HG02938 (cell line): ENCODE measurements at regions not wholly inside any gene's neighbourhood (a gene's known extent, or its start where the extent isn't known, plus 50 kb on each side); places are given as distances from the start of the nearest gene placed in this dataset.

Source experiments
- ATAC-seq: cut with Tn5 transposase; IDR thresholded peaks from one replicate; pipeline ENCODE4 v1.9.1; 2021; ENCODE audit warnings: mild to moderate bottlenecking, moderate library complexity; ENCODE audit not compliant: unreplicated experiment

GRCh38 chr4:100970414-100970813 lies 376.9 kb downstream of the PPP3CA start:
- ATAC-seq = no peak

GRCh38 chr4:100969925-100970324 lies 377.4 kb downstream of the PPP3CA start:
- no peak for ATAC-seq

DNA sequence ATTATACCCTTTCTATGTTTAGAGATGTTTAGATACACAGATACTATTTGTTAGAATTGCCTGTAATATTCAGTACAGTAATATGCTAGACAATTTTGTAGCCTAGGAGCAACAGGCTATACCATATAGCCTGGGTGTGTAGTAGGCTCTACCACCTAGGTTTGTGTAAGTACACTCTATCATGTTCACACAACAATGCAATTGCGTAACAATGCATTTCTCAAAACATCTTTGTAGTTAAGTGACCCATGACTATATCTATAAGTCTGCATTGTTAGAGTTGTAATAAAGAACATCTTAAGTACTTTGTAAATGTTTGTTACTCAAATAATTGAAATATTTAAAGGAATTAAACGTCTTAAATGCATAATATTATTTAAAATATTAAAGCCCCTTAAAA lies 379.3 kb downstream of the PPP3CA start:
- no peak for ATAC-seq

DNA sequence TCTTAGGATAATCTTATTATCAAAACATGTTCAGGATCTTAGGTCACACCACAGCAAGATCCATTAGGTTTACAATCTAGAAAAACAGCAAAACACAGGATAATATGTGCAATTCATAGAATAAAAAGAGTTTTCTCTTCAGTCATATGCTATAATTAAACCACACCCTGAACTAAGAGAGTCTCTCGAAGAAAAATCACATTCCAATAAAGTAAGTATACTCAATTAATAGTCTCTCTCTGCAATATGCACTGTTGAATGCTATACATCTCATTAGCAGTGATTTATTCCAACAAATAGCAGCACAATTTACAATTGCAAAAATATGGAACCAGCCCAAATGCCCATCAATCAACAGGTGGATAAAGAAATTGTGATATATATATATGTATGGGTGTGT lies 383.7 kb downstream of the PPP3CA start:
- ATAC-seq = no peak

DNA sequence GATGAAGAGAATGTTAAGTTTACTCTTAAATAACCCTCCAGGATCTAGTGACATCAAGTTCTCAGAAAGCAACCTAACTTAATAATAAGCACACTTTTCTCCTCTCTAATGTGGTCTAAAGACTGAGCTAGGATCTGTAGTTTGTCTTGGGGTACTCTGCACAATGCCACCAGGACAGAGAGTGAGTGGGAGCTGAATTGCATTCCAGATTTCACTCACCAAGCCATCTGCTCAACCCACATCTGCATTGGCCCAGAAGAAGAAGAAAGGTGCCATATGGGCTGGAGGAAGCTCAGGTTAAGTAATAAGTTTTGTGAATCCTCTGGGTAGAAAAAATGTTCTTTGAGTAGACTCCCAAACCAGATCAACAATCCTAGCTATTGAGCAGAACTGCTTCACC lies 384.6 kb downstream of the PPP3CA start:
- no peak for ATAC-seq

DNA sequence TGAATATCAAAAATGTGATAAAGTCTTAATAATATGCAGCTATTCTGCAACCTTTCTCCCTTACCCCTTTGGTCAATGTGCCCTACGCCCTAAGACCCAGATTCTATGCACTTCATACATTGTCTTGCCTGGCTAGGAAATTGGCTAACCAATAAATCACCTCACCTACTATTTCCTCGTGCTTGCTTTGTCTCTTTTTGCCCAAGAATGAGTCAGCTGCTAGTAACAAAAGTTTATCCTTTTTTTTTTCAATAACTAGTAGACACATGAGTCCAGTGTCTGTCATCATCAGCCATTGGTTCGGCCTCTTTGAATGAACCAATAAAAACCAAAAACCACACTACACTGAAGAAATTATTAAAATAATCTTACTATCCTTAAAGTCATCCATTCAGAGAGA lies 387.1 kb downstream of the PPP3CA start:
- no peak for ATAC-seq

GRCh38 chr4:100954046-100954445 lies 393.3 kb downstream of the PPP3CA start:
- ATAC-seq = no peak

DNA sequence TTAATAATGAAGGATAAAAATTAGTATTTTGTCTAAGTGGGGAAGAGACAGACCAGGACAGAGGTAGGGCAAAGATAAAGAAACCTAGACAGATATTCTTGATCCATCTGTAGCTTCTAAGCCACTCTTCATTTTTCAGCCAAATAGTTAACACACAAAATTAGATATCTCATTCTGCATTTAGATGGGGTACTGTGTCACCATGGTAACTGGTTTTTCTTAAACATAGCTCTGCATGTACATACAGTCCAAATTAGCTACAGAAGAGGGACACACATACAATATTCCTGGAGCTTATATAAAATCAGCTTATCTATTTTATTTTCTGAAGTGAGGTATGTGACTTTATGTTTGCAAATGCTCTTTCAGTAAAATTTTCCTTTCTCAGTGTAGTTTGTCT lies 393.7 kb downstream of the PPP3CA start:
- no peak for ATAC-seq

DNA sequence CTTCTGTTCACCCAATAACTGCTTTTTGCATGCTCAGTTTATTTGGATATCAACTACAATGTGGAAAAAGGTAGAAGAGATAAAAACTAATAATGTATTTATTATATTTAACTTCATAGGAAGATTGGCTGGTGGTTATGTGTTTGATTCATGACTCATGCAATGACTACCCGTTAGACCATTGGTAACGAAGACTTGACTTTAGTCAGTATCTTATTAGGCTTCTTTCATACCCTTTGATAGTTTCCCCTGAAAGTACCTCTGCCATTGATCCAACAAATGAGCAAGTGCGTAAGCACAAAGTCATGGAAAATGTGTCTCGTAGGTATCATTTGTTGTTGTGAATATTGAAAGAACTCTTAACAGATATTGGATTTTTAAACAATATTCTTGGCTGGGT lies 394.7 kb downstream of the PPP3CA start:
- ATAC-seq = no peak

DNA sequence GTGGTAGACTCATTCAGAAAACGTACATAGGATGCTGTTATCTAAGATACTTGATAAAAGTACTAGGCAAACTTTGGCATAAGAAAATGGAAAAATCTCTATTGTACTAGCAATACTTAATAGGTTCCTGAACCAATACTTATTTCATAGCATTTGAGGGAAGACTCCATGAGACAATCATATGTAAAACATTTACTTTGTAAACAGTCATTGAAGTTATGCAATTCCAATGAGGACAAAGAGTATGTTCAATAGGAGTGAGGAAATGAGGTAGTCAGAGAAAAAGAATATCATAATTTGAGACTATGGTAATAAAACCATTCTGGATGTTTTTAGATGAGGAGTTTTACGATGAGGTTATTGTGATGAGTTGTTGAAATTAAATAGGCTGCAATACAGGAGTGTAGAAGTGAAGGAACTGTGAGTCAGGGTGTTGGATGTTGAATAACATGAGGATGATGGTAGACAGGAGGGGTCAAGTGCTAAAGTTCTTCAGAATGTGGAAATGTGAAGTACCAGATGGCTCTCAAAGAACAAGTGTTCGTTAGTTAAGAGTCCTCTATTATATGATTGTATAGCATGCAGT lies 397.9 kb downstream of the PPP3CA start:
- no peak for ATAC-seq

- ATAC-seq = no peak
Observed at GRCh38 chr4:100948911-100949310, 398.4 kb downstream of the PPP3CA start.

DNA sequence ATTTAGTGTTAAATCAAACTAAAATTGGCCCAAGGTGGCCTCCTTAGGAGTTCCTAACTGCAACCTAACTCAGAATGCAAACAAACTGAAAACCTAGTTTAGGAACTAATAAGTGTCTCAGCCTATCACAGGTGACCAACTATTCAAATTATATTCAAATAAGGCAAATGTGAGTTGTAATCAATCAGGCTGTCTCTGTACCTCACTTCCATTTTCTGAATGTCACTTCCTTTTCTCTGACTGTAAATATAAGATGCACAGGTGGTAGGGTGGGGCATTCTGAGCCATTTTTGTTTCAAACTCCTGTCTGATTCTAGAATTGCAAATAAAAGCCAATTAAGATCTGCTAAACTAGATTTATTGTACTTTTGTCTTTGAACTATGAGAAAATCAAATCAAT lies 401.5 kb downstream of the PPP3CA start:
- no peak for ATAC-seq

- no peak for ATAC-seq
Observed at GRCh38 chr4:100938698-100939097, 408.6 kb downstream of the PPP3CA start.

GRCh38 chr4:100936661-100937375 lies 410.5 kb downstream of the PPP3CA start:
- no peak for ATAC-seq

DNA sequence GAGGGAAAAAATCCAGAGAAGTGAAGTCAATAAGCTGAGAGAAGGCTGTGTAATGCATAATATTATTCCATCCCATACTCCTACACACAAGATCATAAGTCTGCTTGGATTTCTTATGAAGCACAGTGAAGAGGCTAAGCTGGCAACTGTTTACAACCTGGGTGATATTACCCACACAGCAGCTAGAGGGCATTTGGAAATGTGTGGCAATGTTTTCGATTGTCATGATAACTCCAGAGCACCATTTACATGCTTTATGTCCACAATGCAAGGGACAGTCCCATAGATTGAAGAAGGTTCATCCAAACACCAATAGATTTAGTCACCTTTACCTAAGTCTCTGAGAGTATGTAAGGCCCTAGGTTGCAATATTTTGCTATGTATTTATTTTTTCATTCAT lies 412.2 kb downstream of the PPP3CA start:
- no peak for ATAC-seq

- no peak for ATAC-seq
Observed at GRCh38 chr4:100933628-100934027, 413.7 kb downstream of the PPP3CA start.

GRCh38 chr4:100929758-100930157 lies 411.9 kb upstream of the EMCN start:
- no peak for ATAC-seq

DNA sequence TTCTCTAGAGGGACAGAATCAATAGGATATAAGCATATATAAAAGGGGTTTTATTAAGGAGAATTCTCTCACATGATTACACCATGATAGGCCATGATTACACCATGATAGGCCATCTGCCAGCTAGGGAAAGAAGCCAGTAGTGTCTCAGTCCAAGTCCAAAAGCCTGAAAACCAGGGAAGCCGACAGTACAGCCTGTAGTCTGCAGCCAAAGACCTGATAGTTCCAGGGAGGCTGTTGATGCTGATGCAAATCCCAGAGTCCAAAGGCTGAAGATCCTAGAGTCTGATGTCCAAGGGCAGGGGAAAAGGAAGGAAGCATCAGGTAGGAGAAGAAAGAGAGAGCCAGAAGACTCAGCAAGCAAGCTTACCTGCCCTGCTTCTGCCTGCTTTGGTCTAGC lies 411.3 kb upstream of the EMCN start:
- no peak for ATAC-seq

GRCh38 chr4:100926039-100926717 lies 408.4 kb upstream of the EMCN start:
- ATAC-seq = no peak

DNA sequence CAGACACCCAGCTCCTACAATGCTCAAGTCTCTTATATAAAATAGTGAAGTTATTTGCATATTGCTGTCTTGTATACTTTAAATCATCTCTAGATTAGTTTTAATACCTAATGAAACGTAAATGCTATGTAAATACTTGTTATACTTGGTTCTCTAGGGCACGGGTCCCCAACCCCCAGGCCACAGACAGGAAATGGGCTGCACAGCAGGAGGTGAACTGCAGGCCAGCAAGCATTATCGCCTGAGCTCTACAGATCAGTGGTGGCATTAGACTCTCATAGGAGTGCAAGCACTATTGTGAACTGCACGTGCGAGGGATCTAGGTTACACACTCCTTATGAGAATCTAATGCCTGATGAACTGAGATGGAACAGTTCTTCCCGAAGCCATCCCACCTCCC lies 395.9 kb upstream of the EMCN start:
- ATAC-seq = no peak

DNA sequence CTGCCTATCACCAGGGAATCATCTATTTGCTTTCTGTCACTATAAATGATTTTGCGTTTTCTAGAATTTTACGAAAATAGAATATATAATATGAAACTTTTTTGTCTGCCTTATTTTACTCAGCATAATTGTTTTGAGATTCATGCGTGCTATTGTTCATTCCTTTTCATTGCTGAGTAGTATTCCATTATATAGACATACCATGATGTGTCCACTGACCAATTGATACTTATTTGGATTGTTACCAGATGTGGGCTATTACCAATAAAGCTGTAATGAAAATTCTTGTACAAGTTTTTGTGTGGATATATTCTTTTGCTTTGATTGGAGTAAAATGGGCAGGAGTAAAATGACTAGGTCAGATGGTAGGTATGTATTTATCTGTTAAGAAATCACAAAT lies 390.7 kb upstream of the EMCN start:
- ATAC-seq = no peak
